Brain microvascular endothelial cell (primary cell): ENCODE measurements at regions not wholly inside any gene's neighbourhood (a gene's known extent, or its start where the extent isn't known, plus 50 kb on each side); places are given as distances from the start of the nearest gene placed in this dataset.
A peak's percentile ranks its signal among the peaks of the same experiment; 100 is the strongest.
"Not testable (repeated sequence)": the region's sequence is repeated elsewhere in the genome, so short reads cannot be mapped to it uniquely, and the experiment has no call there.

Experiments
- DNase-seq: peaks from one replicate; pipeline ENCODE4 v3.0.0-alpha.2; 2020
- H3K27ac ChIP-seq: fragments of 250-450 bp; sonication (Bioruptor Pico); 2 replicates; pipeline ENCODE4 v1.5.1; 2020; ENCODE audit warnings: mild to moderate bottlenecking, moderate library complexity
- H3K27me3 ChIP-seq: fragments of 250-450 bp; sonication (Bioruptor Pico); replicated peaks from 2 replicates; pipeline ENCODE4 v1.5.1; 2020; ENCODE audit warnings: mild to moderate bottlenecking
- H3K36me3 ChIP-seq: fragments of 250-450 bp; sonication (Bioruptor Pico); replicated peaks from 2 replicates; pipeline ENCODE4 v1.5.1; 2020; ENCODE audit warnings: mild to moderate bottlenecking
- H3K4me3 ChIP-seq: 2 replicates; pipeline ENCODE4 v1.5.1; 2011; ENCODE audit warnings: low read depth, mild to moderate bottlenecking, control low read depth, low read length, moderate library complexity
- in situ Hi-C: cut with HindIII; loops from 2 replicates; pipeline ENCODE4 v1.10.0; 2017; ENCODE audit warnings: low sequenced_read_pairs, low pct_ligation_motif_present
- TF ChIP-seq, protein P1 (sequence below): IDR thresholded peaks from 2 replicates; pipeline ENCODE4 v1.5.1; 2011; ENCODE audit warnings: low read depth, mild to moderate bottlenecking, moderate library complexity, low read length, control low read depth, inconsistent platforms; ENCODE audit errors: missing control alignments

DNA sequence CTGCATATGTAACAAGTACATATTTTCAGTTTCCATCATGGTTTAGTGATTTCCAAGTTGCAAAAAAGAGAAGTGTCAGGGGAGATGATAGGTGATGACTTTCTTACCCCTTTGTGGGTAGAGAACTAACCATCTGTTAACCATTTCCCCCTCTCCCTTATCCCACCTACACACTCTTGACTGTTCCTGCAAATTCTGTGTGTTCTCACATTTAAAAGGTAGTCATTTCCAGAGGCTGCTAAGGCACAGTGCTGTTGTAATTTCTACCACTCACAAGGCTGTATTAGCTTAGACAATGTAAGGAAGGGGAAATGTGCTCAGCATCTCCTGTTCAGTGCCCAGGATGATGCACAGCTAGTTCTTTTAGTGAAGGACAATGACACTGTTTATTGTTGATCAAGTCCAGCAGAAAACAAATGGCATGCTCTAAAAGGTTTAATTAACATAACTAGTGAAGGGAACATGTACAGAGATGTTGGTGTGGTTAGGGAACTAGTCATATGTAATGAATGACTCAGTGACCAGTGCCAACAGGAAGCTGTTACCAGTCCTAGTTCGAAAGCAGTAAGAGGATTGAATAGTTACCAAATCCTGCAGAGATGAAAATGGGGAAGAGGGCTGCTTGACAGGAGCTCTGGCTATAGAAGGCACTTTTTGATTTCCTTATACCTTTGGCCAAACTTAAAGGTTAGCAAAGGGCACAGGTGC, 165.1 kb downstream of the PLK2 start:
- TF ChIP-seq, protein P1, sequence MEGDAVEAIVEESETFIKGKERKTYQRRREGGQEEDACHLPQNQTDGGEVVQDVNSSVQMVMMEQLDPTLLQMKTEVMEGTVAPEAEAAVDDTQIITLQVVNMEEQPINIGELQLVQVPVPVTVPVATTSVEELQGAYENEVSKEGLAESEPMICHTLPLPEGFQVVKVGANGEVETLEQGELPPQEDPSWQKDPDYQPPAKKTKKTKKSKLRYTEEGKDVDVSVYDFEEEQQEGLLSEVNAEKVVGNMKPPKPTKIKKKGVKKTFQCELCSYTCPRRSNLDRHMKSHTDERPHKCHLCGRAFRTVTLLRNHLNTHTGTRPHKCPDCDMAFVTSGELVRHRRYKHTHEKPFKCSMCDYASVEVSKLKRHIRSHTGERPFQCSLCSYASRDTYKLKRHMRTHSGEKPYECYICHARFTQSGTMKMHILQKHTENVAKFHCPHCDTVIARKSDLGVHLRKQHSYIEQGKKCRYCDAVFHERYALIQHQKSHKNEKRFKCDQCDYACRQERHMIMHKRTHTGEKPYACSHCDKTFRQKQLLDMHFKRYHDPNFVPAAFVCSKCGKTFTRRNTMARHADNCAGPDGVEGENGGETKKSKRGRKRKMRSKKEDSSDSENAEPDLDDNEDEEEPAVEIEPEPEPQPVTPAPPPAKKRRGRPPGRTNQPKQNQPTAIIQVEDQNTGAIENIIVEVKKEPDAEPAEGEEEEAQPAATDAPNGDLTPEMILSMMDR, result no peak
- H3K27me3 ChIP-seq, result no peaks in the 10 kb centered on the region
- in situ Hi-C loops, result no loop called here
- H3K27ac ChIP-seq, result no peak overlapping the region
- H3K36me3 ChIP-seq, result no peaks in the 10 kb centered on the region
- peak; percentile 4 for DNase-seq
- no peak overlapping the region for H3K4me3 ChIP-seq

DNA sequence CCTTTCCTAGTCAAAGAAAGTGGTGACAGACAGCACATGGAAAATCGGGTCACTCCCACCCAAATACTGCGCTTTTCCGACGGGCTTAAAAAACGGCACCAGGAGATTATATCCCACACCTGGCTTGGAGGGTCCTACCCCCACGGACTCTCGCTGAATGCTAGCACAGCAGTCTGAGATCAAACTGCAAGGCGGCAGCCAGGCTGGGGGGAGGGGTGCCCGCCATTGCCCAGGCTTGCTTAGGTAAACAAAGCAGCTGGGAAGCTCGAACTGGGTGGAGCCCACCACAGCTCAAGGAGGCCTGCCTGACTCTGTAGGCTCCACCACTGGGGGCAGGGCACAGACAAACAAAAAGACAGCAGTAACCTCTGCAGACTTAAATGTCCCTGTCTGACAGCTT, 171.6 kb downstream of the PLK2 start:
- H3K27ac ChIP-seq, H3K27me3 ChIP-seq, H3K36me3 ChIP-seq, H3K4me3 ChIP-seq, in situ Hi-C loops, DNase-seq: not testable (repeated sequence)

DNA sequence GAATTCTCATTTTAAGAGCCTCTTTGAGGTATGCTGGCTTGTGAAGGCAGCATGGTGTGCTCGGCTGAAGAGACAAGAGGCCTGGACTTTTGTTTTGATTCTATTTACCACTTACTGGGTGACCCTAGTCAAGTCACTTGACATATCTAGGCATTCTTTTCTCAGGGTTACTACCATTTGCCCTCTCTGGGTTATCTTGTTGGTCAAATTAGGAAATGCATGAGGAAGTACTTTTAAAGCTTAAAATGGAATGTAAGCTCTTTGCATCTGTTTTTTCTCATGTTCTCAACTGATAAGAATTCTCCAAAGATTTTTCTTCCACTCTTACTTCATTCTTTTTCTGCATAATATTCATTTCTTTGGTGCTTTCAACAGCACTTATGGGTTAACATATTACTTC, 173.1 kb downstream of the PLK2 start:
- in situ Hi-C loops, result no loop called here
- no peak for DNase-seq
- Histone ChIP-seq H3K27ac (no peak overlapping the region), H3K27me3 (no peaks in the 10 kb centered on the region), H3K4me3 (no peak overlapping the region), H3K36me3 (no peaks in the 10 kb centered on the region)
- TF ChIP-seq, protein P1, result no peak

GRCh38 chr5:58285900-58286299, 174.0 kb downstream of the PLK2 start:
- H3K4me3 ChIP-seq, result no peak overlapping the region
- no peak overlapping the region for H3K27ac ChIP-seq
- no peak for DNase-seq
- TF ChIP-seq, protein P1, result no peak
- H3K27me3 ChIP-seq, result no peaks in the 10 kb centered on the region
- in situ Hi-C loops, result no loop called here
- no peaks in the 10 kb centered on the region for H3K36me3 ChIP-seq

DNA sequence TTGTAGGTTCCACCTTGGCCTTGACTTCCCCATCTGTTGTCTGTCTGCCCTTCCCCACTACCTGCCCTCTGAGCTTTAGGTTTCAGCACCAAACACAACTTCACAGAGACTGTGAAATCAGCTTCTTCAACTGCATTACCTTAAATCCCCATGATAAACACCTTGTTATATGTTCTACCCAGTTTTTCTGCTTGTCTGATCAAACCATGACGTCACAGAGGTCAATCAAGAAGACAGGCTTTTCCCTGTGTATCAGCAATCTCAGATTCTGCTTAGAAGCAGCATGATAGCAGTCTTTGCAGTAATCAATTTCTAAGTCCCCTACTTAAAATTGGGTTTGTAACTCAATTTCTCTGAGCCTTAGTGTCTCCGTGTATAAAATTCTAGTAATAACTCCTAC, 175.0 kb downstream of the PLK2 start:
- TF ChIP-seq, protein P1, result no peak
- H3K4me3 ChIP-seq, result no peak overlapping the region
- H3K27ac ChIP-seq, result no peak overlapping the region
- no peaks in the 10 kb centered on the region for H3K36me3 ChIP-seq
- DNase-seq, result no peak
- no peaks in the 10 kb centered on the region for H3K27me3 ChIP-seq
- in situ Hi-C loops, result no loop called here

GRCh38 chr5:58281189-58281588, 178.7 kb downstream of the PLK2 start:
- Histone ChIP-seq H3K36me3 (no peaks in the 10 kb centered on the region), H3K27me3 (no peaks in the 10 kb centered on the region), H3K4me3 (no peak overlapping the region), H3K27ac (no peak overlapping the region)
- DNase-seq, result no peak
- TF ChIP-seq, protein P1, result no peak
- in situ Hi-C loops, result no loop called here
